ENCODE measurements at regions not wholly inside any gene's neighbourhood (a gene's known extent, or its start where the extent isn't known, plus 50 kb on each side); places are given as distances from the start of the nearest gene placed in this dataset.
"Not testable (repeated sequence)": the region's sequence is repeated elsewhere in the genome, so short reads cannot be mapped to it uniquely, and the experiment has no call there.

DNA sequence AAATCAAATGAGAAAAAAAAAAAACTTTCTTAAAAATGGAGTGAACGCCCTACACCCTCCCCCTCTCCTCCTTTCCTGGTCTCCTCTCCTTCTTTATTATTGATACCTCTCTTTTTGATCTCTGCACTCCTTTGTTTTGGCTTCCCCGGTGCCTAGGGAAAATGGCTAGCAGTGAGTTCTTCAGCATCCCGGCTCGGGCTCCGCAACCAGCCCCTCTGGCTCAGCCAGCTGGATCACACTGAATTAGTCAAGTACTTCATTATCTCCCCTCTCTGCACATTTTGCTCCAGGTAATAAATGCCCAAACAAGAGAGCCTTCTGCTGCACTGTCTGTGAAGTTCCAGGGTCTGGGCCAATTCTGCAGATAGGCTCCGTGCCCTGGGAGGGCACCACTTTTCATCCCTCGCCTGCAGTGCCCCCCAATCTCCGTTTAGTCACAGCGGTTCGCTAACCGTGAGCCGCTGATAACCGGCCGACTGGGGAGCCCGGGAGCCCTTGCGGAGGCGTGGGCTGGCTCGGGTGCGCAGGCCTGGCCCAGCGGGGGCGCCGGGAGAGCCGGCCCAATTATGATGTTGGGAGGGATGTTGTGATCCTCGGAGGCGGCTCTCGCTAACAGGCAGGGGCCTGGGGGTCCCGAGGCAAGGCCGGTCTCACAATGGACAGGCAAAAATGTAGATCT is 301.9 kb downstream of the TFAP2A start:
- DNase-seq: no peak

DNA sequence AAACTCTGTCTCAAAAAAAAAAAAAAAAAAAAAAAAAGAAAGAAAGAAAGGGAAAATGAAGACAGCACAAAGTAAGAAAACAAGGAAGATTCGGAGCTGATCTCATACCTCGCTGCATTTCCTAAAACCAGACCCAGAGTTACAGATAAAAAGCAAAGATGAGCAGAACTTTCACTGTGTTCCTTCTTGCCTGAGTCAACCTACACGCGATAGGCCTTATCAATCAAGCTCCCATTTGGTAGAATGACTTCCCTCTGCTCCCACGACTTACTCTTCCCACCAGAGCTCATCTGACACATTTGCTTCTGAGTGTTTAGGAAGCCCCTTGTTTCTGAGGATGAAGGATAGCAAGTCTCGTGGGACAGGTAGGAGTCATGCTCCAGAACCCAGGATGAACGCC is 302.9 kb downstream of the TFAP2A start:
- no peak for DNase-seq

DNA sequence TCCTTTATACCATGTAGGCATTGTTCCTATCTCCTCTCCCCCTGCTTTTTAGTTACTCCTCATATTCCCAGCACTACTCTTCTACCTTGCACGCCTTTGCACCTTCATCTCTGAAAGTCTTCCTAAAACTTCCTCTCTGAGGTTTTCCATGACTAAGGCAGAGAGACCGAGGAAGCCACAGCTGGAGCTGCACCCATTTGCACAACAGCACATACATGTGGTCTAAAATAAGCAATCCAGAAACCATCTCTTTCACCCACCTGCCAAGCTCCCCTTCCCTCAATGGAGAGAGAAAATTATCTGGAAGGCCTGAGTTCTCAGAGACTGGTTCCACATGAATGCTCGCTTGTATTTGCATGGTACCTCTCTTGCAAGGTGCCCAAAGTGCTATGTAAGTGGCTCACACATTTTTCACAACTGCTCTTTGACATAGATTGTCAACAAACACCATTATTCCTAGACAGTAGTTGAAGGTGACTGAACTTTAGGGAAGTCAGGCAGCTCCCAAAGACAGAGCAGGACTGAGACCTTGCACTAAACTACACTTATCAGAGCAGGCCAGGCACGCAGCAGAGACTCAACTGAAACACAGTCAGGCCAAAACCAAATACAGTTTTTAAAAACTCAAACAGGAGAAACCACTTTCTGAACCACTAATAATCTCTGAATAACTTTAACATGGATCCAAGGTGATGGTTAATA is 313.2 kb downstream of the TFAP2A start:
- DNase-seq: no peak

DNA sequence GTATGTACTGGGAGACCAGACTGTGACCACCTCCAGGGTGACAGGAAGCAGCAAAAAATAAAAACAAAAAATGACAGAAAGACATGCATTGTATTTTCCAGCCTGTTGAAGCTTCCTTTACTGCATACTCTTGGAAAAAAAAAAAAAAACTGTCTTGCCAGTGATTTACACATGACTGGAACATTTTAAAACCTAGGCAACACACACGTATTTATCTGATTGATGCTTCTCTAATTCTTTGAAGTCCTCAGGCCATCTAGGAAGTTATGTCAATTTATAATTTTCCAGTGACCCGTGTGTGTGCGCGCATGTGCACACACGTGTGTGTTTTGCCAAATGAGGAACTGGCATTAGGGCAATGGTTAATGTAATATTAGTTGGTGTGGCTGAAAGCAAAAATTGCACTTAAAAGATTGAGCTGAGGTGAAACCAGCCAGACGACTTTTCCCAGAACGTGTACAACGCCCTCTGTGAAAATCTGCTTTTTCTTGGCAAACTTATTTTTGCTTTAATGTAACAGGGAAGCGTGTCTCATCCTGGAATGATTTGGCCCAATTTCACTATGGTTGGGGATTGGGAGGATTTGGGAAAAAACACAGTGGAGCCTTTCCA is 315.2 kb downstream of the TFAP2A start:
- peak; percentile 26 for DNase-seq

DNA sequence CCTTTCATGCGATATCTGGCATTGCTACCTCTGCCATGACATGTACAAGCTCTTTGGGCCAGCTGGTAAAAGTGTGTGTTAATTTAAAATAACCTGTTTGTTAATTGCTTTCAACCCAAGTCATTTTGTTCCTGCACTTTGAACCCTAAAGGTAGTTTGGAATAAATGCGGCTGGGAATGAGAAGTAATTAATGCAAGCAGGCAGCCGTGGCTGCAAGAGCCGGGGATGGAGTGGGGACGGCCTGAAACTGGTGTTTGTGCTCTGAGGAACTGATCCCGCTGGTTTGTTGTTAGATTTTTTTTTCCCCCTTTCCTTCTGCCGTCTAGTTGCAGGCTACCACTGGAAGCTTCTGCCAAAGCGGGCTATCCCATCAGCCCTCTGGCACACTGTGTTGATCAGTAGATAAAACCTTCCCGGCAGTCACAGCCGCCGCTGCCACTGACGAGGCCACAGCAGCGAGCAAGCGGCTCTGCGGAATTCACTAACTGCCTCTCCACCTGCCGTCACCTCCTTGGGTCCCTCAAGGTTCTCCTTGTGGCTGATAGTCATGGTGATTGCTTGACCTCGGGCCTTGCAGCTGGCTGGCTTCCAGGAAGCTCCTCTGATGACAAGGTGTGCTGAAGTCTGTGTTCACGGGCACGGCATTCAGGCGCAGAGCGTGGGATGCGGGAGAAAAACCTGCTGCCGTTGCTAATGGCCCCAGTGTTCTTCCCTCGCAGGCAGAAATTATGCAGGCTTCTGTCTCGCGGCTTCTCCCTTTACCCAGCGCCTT is 315.9 kb downstream of the TFAP2A start:
- no peak for DNase-seq

DNA sequence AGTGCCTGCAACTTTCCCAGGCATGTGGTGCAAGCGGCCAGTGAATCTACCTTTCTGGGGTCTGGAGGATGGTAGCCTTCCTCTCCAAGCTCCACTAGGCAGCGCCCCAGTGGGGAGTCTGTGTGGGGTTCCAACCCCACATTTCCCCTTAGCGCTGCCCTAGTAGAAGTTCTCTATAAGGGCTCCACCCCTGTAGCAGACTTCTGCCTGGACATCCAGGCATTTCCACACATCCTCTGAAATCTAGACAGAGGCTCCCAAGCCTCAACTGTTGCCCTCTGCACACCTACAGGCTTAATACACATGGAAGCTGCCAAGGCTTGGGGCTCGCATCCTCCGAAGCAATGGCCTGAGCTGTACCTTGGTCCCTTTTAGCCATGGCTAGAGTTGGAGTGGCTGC is 321.6 kb downstream of the TFAP2A start:
- DNase-seq: no peak

DNA sequence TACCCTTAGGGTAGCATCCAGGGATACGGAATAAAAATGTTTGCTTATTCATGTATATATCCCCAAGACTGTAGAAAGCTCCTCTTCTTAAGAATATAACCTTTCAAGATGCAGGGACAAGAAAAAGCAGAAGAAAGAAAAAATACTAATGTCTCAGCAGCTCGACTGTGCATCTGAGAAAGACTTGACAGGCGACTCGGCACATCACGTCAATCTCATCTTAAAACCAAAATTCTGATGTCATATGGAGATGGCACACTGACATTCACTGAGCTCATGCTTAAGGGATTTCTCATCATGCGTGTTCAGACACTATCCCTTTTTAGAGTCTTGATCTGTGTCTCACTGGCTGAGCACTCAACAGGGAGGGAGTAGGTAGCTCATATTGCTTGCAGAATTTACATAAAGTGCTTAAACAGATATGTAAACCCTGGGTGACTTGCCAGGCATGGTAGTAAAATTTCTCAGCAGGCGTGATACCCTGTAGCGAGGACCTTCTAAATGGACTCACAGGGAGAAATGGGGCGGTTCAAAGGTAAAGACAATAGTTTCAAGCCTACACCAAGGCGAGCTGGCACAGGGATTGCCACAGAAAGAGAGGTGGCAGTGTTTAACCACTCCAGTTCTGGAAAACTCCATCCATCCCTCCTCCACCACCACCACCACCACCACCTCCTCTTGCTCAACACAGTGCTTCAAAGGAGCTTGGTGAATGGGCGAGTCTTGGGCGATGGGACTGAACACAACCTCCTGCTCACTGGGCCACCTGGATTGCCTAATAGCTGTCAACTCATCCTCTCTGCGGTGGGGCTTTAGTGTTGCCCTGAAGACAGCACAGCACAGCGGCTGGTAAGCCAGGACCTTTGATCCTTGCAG is 330.5 kb downstream of the TFAP2A start:
- no peak for DNase-seq

DNA sequence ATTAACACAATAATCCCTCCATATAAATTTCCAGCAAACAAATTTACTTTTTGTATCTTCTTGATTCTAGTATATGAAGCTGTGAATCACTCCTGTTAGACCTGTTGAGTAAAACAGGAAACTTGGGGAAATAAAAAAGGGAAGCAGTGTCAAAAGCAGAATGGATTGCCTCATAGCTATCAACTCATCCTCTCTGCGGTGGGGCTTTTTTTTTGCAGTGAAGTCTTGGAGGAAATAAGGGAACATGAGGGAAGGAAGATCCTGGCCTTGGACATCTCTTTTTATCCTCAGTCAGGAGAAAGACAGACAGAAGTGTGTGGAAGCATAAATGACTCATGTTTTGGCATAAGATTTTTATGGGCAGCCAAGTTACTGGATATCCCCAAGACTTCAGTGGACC is 332.5 kb downstream of the TFAP2A start:
- DNase-seq: no peak

DNA sequence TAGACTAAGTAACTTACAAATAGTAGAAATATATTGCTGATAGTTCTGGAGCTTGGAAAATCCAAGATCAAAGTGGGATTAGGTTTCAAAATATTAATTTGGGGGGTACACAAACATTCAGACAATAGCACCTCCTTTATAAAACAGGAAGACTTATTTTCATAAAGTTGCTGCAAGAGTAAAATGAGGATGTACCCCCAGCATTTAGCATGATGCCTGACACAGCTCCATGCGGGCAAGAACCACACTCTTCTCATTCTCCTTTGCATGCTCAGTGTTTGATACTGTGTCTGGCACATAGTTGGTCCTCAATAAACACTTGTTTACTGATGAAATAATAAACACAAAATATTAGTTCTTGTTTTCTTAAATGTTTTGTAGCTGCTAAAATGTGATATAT is 332.9 kb downstream of the TFAP2A start:
- no peak for DNase-seq

DNA sequence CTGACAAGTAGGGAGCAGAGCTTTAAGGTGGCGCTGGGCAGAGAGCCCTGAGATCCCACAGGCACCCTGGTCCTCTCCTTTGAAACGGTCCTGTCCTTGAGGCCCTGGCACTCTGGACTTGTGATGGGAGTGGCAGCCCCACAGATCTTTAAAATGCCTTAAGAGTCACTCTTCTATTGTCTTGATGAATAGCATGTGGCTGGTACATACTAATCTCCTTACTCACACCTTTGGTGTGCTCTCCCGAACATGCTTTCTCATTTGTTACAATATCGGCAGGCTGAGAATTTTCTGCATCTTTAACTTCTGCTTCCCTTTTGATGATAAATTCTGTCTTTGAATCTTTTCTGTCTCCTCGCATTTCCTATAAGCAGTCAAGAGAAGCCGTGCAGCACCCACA is 333.8 kb downstream of the TFAP2A start:
- no peak for DNase-seq

DNA sequence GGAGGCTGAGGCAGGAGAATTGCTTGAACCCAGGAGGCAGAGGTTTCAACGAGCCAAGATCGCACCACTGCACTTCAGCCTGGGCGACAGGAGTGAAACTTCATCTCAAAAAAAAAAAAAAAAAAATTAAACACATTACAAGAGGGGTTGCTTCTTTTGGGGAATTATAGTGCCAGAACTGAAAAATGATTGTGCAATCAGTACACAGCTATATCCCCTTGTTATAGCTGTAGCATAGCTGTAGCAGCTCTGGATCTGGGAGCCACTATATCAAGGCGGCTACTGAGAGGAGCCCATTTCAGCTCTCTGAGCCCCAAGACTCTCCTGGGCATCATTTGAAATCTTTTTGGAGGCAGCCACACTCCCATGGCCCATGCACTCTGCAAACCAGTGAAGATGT is 334.3 kb downstream of the TFAP2A start:
- no peak for DNase-seq

DNA sequence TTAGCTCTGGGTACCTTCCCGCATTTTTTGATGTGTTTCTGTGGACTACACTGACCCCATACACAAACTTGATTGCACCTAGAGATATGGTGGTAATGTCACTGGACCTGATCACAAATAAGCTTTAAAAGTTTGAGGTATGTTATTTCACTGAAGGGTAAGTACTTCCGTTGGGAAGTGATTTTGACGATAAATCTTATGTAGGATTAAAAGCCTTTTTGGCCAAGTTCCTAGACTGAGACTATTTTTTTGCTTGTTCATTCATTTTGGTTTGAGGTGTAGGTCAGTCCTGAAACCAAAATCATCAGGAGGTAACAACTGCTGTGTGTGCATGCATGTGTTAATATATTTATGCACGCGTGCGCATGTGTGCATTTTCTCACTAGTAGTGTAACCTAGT is 336.3 kb downstream of the TFAP2A start:
- no peak for DNase-seq

DNA sequence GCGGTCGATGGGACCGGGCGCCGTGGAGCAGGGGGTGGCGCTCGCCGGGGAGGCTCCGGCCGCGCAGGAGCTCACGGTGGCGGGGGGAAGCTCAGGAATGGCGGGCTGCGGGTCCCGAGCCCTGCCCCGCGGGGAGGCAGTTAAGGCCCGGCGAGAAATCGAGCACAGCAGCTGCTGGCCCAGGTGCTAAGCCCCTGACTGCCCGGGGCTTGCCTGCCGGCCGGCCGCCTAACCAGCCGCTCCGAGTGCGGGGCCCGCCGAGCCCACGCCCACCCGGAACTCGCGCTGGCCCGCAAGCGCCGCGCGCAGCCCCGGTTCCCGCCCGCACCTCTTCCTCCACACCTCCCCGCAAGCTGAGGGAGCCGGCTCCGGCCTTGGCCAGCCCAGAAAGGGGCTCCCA is 340.1 kb downstream of the TFAP2A start:
- not testable (repeated sequence) for DNase-seq

DNA sequence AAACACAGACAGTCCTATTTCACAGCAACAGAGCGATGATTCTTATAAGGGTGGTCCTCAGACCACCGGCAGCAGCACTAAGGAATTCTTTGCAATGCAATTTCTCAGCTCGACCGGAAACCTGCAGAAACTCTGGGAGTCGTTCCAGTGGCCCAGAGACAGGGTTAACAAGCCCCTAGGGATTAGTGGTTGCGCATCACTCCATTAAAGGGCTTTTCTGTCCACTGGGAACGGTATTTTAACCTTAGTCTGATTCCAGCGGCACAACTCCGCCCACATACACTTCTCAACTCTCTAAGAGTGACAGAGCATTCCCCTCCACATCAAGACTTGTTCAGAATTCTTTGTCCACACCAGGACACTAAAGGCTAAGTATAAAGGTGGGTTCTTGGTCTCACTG is 341.5 kb downstream of the TFAP2A start:
- DNase-seq: no peak

DNA sequence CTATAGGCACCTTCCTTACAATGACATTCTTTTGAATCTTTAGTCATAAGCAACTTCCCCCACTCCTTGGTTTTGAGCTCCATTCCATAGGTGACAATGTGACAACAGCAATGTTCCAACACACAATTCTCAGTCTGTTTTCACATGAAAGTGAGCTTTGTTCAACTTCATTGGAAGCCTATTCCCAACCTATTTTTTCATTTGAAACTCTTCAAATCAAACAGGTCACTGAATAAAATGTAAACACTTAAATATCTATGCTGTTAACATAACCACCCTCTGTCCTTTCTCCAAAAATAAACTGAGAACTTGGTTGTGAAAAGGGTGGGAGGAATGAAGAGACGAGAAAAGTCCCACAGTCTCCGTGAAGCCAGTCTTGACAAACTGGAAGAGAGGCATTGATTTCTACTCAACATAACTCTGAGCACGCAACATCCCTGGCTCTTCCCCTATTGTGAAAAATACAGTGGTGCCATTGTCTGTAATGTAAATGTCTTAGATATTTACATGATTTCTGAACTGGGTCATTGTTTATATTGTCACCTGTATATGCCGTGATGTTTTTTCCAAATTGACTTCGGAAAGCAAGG is 343.1 kb downstream of the TFAP2A start:
- DNase-seq: no peak

DNA sequence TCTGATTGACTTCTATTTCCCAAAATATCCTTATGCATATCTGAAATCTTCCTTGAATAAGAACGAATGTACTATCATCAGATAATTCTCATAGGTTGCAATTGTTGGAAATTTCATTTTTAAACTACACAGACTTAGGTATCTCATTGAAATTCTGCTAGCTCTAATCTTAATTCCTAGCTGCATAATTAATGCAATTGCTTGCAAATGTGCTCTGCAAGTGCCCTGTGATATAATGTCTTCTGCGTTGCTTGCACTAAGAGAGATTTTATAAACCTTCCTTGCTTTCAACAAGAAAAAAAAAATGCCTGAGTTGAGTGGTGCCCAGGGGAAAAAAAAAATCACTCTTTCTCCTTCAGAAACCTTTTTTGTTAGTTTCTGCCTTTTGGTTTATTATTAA is 354.9 kb downstream of the TFAP2A start:
- no peak for DNase-seq

DNA sequence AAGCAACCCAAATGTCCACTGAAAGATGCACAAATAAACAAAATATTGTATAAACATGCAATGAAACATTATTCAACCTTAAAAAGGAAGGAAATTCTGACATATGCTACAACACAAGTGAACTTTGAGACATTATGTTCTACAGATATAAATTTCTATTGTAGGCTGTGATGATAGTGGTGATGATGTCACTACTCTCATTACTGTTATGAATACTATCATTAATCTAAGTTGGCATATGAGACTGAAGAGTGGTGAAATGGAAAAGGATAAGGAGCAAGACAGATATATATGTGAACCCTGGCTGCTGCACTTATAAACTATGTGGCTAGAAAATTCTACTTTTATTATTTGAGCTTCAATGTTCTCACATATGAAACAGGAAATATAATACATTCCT is 360.2 kb downstream of the TFAP2A start:
- DNase-seq: no peak

DNA sequence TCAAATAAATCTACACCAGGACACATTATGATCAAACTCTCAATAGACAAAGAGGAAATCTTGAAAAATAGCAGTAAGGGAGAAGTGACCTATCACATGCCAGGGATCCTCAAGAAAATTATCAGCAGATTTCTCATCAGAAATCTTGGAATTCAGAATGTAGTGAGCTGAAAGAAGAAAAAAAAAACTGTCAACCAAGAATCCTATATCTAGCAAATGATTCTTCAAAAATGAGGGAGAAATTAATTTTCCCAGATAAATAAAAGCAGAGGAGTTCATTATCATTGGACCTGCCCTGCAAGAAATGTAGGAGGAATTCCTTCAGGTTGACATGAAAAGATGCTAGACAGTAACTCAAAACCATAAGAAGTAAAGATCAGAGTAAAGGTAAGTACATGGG is 363.6 kb downstream of the TFAP2A start:
- DNase-seq: no peak

DNA sequence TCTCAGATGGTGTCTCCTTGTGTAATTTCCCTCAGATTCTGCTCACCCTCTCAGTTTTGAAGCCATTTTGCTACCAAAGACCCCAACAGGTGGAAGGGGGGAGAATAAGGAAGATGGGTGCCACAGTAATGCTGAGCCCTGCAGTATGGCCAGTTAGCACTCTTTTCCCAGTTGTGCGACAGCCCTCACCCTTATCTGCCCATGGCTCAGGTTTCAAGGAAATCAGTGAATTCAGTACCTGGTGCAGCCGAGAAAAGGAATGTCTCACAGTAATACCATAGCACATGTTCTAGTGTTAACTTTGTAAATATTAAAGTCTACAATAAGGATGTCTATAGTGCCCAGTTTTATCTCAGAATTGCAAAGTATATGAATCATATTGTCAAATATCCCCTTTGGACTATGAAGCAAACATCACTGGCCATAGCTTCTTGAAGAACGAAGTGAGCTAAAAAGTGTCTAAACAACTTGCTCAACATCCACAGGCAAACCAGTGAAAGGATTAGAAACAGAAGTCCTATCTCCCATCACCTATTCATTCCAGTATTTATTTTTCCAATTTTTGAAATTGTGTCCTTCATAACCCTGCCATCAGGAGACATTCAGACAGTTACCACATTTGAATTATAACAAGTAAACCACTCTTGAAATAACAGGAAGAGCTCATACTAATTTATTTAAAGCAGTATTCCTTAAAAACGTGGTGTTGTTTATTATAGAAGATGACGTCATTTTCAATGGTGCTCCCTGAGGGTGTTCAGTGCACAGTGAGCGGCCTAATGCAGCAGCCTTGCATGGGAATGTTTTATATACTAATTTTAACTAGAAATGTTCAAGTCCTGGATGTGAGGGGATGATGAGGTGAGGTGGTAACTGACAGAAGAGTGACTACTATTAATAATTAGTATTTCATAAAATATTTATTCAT is 366.2 kb downstream of the TFAP2A start:
- no peak for DNase-seq

DNA sequence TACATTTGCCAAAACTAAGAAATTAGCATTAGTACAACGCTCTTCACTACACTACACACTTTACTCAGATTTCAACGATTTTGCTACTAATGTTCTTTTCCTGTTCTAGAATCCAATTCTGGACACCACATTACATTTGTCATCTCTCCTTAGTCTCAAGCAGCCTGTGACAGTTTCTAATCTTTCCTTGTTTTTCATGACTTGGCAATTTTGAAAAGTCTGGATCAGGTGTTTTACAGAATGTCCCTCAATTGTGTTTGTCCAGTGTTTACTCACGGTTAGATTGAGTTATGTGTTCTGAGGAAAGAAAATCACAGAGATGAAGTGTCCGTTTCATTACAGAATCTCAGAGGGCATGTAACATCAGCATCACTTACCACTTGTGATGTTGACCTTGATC is 372.6 kb downstream of the TFAP2A start:
- no peak for DNase-seq

Measured in skin of body (tissue), 1 donor.